ENCODE measurements at regions not wholly inside any gene's neighbourhood (a gene's known extent, or its start where the extent isn't known, plus 50 kb on each side); places are given as distances from the start of the nearest gene placed in this dataset.
A peak's percentile ranks its signal among the peaks of the same experiment; 100 is the strongest.

DNA sequence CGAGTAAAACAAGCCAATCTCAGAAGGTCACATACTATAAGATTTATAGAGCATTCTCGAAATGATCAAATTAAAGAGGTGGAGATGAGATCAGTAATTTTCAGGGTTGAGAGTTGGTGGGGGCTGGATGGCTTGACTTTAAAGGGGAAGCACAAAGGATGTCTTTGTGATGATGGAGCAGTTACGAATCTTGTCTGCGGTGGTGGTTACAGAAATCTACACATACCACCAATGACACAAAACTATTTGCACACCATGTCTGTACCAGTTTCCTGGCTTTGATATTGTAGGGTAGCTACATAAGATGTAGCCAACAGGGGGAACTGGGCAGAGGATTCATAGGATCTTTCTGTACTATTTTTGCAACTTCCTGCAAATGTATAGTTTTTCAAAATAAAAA, 190.6 kb upstream of the SMIM21 start:
- H3K27ac Mint-ChIP-seq (ENCODE audit: low read depth, unreplicated experiment) = no peak overlapping the region
- ChIA-PET CTCF (no interaction called here), POLR2A (no interaction called here)
- no peaks in the 10 kb centered on the region for H3K4me1 Mint-ChIP-seq (ENCODE audit: insufficient read depth, unreplicated experiment)
- no TSS peak for BruUV-seq (replicated peaks)
- intact Hi-C loops (cut with micrococcal nuclease) = no loop called here
- DNase-seq (ENCODE audit: unreplicated experiment) = no peak
- TF ChIP-seq, protein P1, sequence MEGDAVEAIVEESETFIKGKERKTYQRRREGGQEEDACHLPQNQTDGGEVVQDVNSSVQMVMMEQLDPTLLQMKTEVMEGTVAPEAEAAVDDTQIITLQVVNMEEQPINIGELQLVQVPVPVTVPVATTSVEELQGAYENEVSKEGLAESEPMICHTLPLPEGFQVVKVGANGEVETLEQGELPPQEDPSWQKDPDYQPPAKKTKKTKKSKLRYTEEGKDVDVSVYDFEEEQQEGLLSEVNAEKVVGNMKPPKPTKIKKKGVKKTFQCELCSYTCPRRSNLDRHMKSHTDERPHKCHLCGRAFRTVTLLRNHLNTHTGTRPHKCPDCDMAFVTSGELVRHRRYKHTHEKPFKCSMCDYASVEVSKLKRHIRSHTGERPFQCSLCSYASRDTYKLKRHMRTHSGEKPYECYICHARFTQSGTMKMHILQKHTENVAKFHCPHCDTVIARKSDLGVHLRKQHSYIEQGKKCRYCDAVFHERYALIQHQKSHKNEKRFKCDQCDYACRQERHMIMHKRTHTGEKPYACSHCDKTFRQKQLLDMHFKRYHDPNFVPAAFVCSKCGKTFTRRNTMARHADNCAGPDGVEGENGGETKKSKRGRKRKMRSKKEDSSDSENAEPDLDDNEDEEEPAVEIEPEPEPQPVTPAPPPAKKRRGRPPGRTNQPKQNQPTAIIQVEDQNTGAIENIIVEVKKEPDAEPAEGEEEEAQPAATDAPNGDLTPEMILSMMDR (IDR thresholded peaks at IDR 0.05; ENCODE audit: unreplicated experiment) = no peak
- H3K9me3 Mint-ChIP-seq (ENCODE audit: unreplicated experiment) = peaks cover 7% of the 10 kb centered on the region
- H3K36me3 Mint-ChIP-seq (ENCODE audit: insufficient read depth, unreplicated experiment) = no peaks in the 10 kb centered on the region
- no peak overlapping the region for H3K4me3 Mint-ChIP-seq (ENCODE audit: unreplicated experiment)
- no peaks in the 10 kb centered on the region for H3K27me3 Mint-ChIP-seq (ENCODE audit: insufficient read depth, unreplicated experiment)

DNA sequence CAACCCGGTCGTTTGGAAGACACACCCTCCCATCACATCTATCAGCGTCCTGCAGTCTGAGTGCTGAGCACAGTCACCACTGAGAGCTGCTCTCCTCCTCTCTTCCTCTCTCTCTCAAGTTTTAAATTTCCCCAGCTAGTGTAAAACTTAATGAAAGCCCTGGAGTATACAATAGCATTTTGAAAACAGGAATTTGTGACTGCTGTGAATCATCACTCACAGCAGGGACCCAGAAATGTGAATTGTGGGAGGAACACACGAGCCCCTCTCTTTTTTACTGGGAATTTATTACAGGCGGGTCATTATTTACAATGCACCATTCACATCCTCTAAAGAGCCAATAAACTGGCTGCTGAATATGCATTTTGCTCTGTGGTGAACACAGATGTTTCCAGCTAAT, 185.0 kb upstream of the SMIM21 start:
- Mint-ChIP-seq H3K9me3 (ENCODE audit: unreplicated experiment) (no peaks in the 10 kb centered on the region), H3K4me3 (ENCODE audit: unreplicated experiment) (no peak overlapping the region), H3K27ac (ENCODE audit: low read depth, unreplicated experiment) (no peak overlapping the region), H3K27me3 (ENCODE audit: insufficient read depth, unreplicated experiment) (no peaks in the 10 kb centered on the region), H3K36me3 (ENCODE audit: insufficient read depth, unreplicated experiment) (no peaks in the 10 kb centered on the region), H3K4me1 (ENCODE audit: insufficient read depth, unreplicated experiment) (no peaks in the 10 kb centered on the region)
- DNase-seq (ENCODE audit: unreplicated experiment) = no peak
- no TSS peak for BruUV-seq (replicated peaks)
- TF ChIP-seq, protein P1 (IDR thresholded peaks at IDR 0.05; ENCODE audit: unreplicated experiment) = no peak
- CTCF ChIA-PET = no interaction called here
- intact Hi-C loops (cut with micrococcal nuclease) = no loop called here
- POLR2A ChIA-PET = no interaction called here

DNA sequence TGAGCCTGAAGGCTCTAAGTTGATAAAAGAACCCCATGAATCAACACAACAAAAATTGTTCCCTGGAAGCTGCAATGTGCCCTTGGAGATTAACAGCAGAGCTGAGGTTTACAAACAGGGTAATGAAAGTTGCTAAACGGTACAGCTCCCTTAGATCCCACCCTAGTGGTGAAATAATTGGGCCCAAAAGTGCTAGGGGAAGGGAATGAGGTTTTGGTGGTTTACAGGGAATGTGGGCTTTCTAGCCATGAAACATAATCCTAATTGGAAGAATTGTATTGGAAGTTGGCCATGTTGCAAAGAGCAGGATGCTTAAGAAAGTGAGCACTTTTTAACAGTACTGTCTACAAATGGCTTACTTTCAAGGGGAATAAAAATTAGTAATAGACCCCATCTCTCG, 180.2 kb upstream of the SMIM21 start:
- intact Hi-C loops (cut with micrococcal nuclease) = no loop called here
- Mint-ChIP-seq H3K4me1 (ENCODE audit: insufficient read depth, unreplicated experiment) (no peaks in the 10 kb centered on the region), H3K36me3 (ENCODE audit: insufficient read depth, unreplicated experiment) (no peaks in the 10 kb centered on the region), H3K9me3 (ENCODE audit: unreplicated experiment) (no peaks in the 10 kb centered on the region), H3K4me3 (ENCODE audit: unreplicated experiment) (no peak overlapping the region), H3K27ac (ENCODE audit: low read depth, unreplicated experiment) (no peak overlapping the region), H3K27me3 (ENCODE audit: insufficient read depth, unreplicated experiment) (no peaks in the 10 kb centered on the region)
- CTCF ChIA-PET = interaction anchor here (1.4 kb wide), 1 partner anchor 14 kb away, joined by 3 read pairs; no protein-coding TSS in a partner anchor
- DNase-seq (ENCODE audit: unreplicated experiment) = no peak
- POLR2A ChIA-PET = interaction anchor here (1.2 kb wide), 1 partner anchor 10 kb away, joined by 3 read pairs; no protein-coding TSS in a partner anchor
- TF ChIP-seq, protein P1 (IDR thresholded peaks at IDR 0.05; ENCODE audit: unreplicated experiment) = no peak
- BruUV-seq (replicated peaks) = no TSS peak

DNA sequence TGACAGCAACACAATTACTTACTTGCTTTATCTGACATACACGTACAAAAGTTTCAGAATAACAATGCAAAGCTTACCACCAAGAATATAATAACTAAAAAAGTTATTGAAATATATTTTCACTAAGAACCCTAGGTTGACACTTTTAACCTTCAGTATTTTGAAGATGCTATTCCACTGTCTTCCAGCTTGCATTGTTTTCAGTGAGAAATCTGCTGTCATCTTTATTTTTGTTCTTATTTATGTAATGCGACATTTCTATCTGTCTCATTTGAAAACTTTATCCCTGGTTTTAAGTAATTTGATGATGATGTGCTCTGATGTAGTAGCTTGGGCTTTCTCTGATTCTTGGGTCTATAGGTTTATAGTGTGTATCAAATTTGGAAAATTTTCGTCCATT, 165.0 kb upstream of the SMIM21 start:
- ChIA-PET CTCF (no interaction called here), POLR2A (interaction anchor here (0.8 kb wide), 1 partner anchor 8 kb away, joined by 3 read pairs; no protein-coding TSS in a partner anchor)
- no TSS peak for BruUV-seq (replicated peaks)
- Mint-ChIP-seq H3K36me3 (ENCODE audit: insufficient read depth, unreplicated experiment) (no peaks in the 10 kb centered on the region), H3K9me3 (ENCODE audit: unreplicated experiment) (peaks cover 39% of the 10 kb centered on the region), H3K4me3 (ENCODE audit: unreplicated experiment) (no peak overlapping the region), H3K4me1 (ENCODE audit: insufficient read depth, unreplicated experiment) (no peaks in the 10 kb centered on the region), H3K27me3 (ENCODE audit: insufficient read depth, unreplicated experiment) (no peaks in the 10 kb centered on the region), H3K27ac (ENCODE audit: low read depth, unreplicated experiment) (no peak overlapping the region)
- intact Hi-C loops (cut with micrococcal nuclease) = no loop called here
- TF ChIP-seq, protein P1 (IDR thresholded peaks at IDR 0.05; ENCODE audit: unreplicated experiment) = no peak
- DNase-seq (ENCODE audit: unreplicated experiment) = peak; percentile 4

Data from MCF 10A (cell line).